Endothelial cell of umbilical vein (primary cell): ENCODE measurements at regions not wholly inside any gene's neighbourhood (a gene's known extent, or its start where the extent isn't known, plus 50 kb on each side); places are given as distances from the start of the nearest gene placed in this dataset.

Experiments used
- BruUV-seq: library from RNA; stranded (reverse); fragments of 400-500 nt; replicated peaks from 2 replicates; lab custom pipeline; 2021; lab: Mats Ljungman, UMichigan
- CTCF ChIA-PET: fragments of 300-600, 350-600 bp; sonication (Branson Sonifier 250); formaldehyde crosslinking; loops from one replicate; lab custom pipeline; 2021; ENCODE audit warnings: antibody characterized with exemption, inconsistent platforms; lab: Charles Lee
- POLR2A ChIA-PET: fragments of 300-600, 350-600 bp; sonication (Branson Sonifier 250); formaldehyde crosslinking; loops from one replicate; lab custom pipeline; 2021; ENCODE audit warnings: antibody characterized with exemption, inconsistent platforms; lab: Charles Lee
- DNase-seq: peaks from one replicate; pipeline ENCODE4 v3.0.0-alpha.2; 2011; ENCODE audit warnings: low read depth, low spot score
- FAIRE-seq: peaks from 2 replicates; lab custom pipeline; 2011; peaks lifted over from hg19 to GRCh38; lab: Jason Lieb, UNC
- H2AFZ ChIP-seq: 2 replicates; pipeline ENCODE4 v1.6.0; 2012; ENCODE audit warnings: low read depth, low read length, control low read depth, inconsistent platforms
- H3K27ac ChIP-seq: 2 replicates; pipeline ENCODE4 v1.5.1; 2011; ENCODE audit warnings: low read depth, mild to moderate bottlenecking, control low read depth, low read length, moderate library complexity; ENCODE audit not compliant: insufficient read depth
- H3K27me3 ChIP-seq, 2 experiments: 2 replicates each; pipeline versions ENCODE4 v1.6.0 to v1.6.1; 2011; ENCODE audit warnings: low read length in 2 of 2, mixed read lengths in 1 of 2; ENCODE audit not compliant: control insufficient read depth in 2 of 2, insufficient read depth in 2 of 2
- H3K36me3 ChIP-seq, 2 experiments: 2 replicates in 1 of 2; 3 replicates in 1 of 2; pipeline ENCODE4 v1.5.1; 2011; ENCODE audit warnings: low read length in 2 of 2, mild to moderate bottlenecking in 1 of 2, moderate library complexity in 1 of 2; ENCODE audit not compliant: control insufficient read depth in 2 of 2, insufficient read depth in 2 of 2; ENCODE audit errors: extremely low read depth in 1 of 2
- H3K4me1 ChIP-seq: 3 replicates; pipeline ENCODE4 v1.5.1; 2011; ENCODE audit warnings: mild to moderate bottlenecking, low read length; ENCODE audit not compliant: control insufficient read depth, insufficient read depth; ENCODE audit errors: extremely low read depth
- H3K4me2 ChIP-seq: 2 replicates; pipeline ENCODE4 v1.6.1; 2011; ENCODE audit warnings: low read length, control low read depth, mixed read lengths; ENCODE audit not compliant: insufficient read depth
- H3K4me3 ChIP-seq, 3 experiments: fragments of 200-600 bp in 1 of 3; sonication (generic), shearing (Covaris generic) in 1 of 3; replicated peaks in 1 of 3; 2 replicates each; pipeline ENCODE4 v1.5.1; 2011 to 2016; ENCODE audit warnings: control low read depth in 3 of 3, low read length in 3 of 3, mild to moderate bottlenecking in 2 of 3, inconsistent platforms in 1 of 3, low read depth in 1 of 3, moderate library complexity in 1 of 3; ENCODE audit not compliant: insufficient read depth in 1 of 3
- H3K79me2 ChIP-seq: 2 replicates; pipeline ENCODE4 v1.6.0; 2012; ENCODE audit warnings: low read length, inconsistent platforms; ENCODE audit not compliant: control insufficient read depth, insufficient read depth
- H3K9ac ChIP-seq: replicated peaks from 2 replicates; pipeline ENCODE3; 2011; ENCODE audit warnings: low read length, control low read depth; ENCODE audit not compliant: insufficient read depth; ENCODE audit errors: extremely low read depth
- H3K9me1 ChIP-seq: replicated peaks from 3 replicates; pipeline ENCODE4 v1.6.0; 2011; ENCODE audit warnings: mild to moderate bottlenecking, low read length; ENCODE audit not compliant: control insufficient read depth, insufficient read depth; ENCODE audit errors: extremely low read depth
- H3K9me3 ChIP-seq: replicated peaks from 2 replicates; pipeline ENCODE4 v1.5.1; 2012; ENCODE audit warnings: low read length, inconsistent platforms; ENCODE audit not compliant: control insufficient read depth, insufficient read depth
- H4K20me1 ChIP-seq: replicated peaks from 2 replicates; pipeline ENCODE3; 2011; ENCODE audit warnings: mild to moderate bottlenecking, low read length; ENCODE audit not compliant: control insufficient read depth, insufficient read depth; ENCODE audit errors: extremely low read depth
- FOS ChIP-seq: IDR thresholded peaks from 2 replicates; pipeline ENCODE4 v1.6.1; 2011; ENCODE audit warnings: mild to moderate bottlenecking, low read length, moderate library complexity, borderline replicate concordance; ENCODE audit not compliant: insufficient read depth
- MAX ChIP-seq: IDR thresholded peaks from 2 replicates; pipeline ENCODE4 v1.6.1; 2011; ENCODE audit not compliant: insufficient read depth, insufficient read length
- MYC ChIP-seq: IDR thresholded peaks from one replicate; pipeline ENCODE4 v1.6.1; 2011; ENCODE audit warnings: mild to moderate bottlenecking, low read depth, low read length
- POLR2A ChIP-seq: IDR thresholded peaks from 2 replicates; pipeline ENCODE4 v1.6.1; 2012; ENCODE audit warnings: low read depth, mild to moderate bottlenecking, control low read depth, low read length
- POLR2AphosphoS5 ChIP-seq: IDR thresholded peaks from 2 replicates; pipeline ENCODE4 v1.6.1; 2012; ENCODE audit warnings: low read depth, mild to moderate bottlenecking, control low read depth, low read length, moderate library complexity; ENCODE audit not compliant: insufficient read depth
- dilution Hi-C: fragments of 300-500 bp; cut with MboI; formaldehyde crosslinking; loops from one replicate; pipeline ENCODE4 v1.15.0; 2019; ENCODE audit warnings: low sequenced_read_pairs; ENCODE audit not compliant: extremely low pct_ligation_motif_present
- intact Hi-C: fragments of 100-400 bp; cut with micrococcal nuclease; formaldehyde crosslinking; loops from one replicate; pipeline ENCODE4 v1.10.0; 2022
- TF ChIP-seq, protein P1 (sequence below), 2 donors: IDR thresholded peaks; 1 replicate in 1 of 2; 2 replicates in 1 of 2; pipeline ENCODE4 v1.5.1; 2011; ENCODE audit warnings: low read length in 2 of 2, mild to moderate bottlenecking in 2 of 2, moderate library complexity in 2 of 2, control low read depth in 1 of 2, inconsistent platforms in 1 of 2, low read depth in 1 of 2; ENCODE audit not compliant: insufficient read depth in 1 of 2; ENCODE audit errors: extremely low read depth in 1 of 2

GRCh38 chr2:71778936-71779773 lies 325.8 kb downstream of the DYSF start:
- no TSS peak for BruUV-seq
- intact Hi-C loops (no loop called here), dilution Hi-C loops (no loop called here)
- POLR2A ChIA-PET: no interaction called here
- no peak overlapping the region for H3K4me2 ChIP-seq
- no peak overlapping the region for H2AFZ ChIP-seq
- no peak overlapping the region for H3K9ac ChIP-seq
- no peak overlapping the region for H3K27ac ChIP-seq
- no peak overlapping the region for H3K4me3 ChIP-seq
- no peaks in the 10 kb centered on the region for H3K36me3 ChIP-seq
- no peak for DNase-seq
- no peak for FAIRE-seq
- H3K79me2 ChIP-seq: no peaks in the 10 kb centered on the region
- no peaks in the 10 kb centered on the region for H4K20me1 ChIP-seq
- H3K9me3 ChIP-seq: no peaks in the 10 kb centered on the region
- H3K4me1 ChIP-seq: no peaks in the 10 kb centered on the region
- CTCF ChIA-PET: interaction anchor here (0.9 to 6.0 kb wide), 3 partner anchors 19 to 480 kb away, joined by 3 to 33 read pairs (median 3); no protein-coding TSS in a partner anchor
- no peaks in the 10 kb centered on the region for H3K9me1 ChIP-seq
- H3K27me3 ChIP-seq: peaks cover 10 to 16% of the 10 kb centered on the region in 2 experiments
- no peak for TF ChIP-seq POLR2AphosphoS5
- no peak for TF ChIP-seq MAX
- TF ChIP-seq MYC: no peak
- no peak for TF ChIP-seq POLR2A
- no peak for TF ChIP-seq FOS
- TF ChIP-seq, protein P1, sequence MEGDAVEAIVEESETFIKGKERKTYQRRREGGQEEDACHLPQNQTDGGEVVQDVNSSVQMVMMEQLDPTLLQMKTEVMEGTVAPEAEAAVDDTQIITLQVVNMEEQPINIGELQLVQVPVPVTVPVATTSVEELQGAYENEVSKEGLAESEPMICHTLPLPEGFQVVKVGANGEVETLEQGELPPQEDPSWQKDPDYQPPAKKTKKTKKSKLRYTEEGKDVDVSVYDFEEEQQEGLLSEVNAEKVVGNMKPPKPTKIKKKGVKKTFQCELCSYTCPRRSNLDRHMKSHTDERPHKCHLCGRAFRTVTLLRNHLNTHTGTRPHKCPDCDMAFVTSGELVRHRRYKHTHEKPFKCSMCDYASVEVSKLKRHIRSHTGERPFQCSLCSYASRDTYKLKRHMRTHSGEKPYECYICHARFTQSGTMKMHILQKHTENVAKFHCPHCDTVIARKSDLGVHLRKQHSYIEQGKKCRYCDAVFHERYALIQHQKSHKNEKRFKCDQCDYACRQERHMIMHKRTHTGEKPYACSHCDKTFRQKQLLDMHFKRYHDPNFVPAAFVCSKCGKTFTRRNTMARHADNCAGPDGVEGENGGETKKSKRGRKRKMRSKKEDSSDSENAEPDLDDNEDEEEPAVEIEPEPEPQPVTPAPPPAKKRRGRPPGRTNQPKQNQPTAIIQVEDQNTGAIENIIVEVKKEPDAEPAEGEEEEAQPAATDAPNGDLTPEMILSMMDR (IDR thresholded peaks at IDR 0.05; ENCODE audit: extremely low read depth in 1 of 2, insufficient read depth in 1 of 2, low read depth in 1 of 2, low read length in 2 of 2): no peak
